BE2C (cell line): ENCODE measurements at regions not wholly inside any gene's neighbourhood (a gene's known extent, or its start where the extent isn't known, plus 50 kb on each side); places are given as distances from the start of the nearest gene placed in this dataset.

Source experiments
- DNase-seq: peaks from one replicate; pipeline ENCODE4 v3.0.0-alpha.2; 2020
- H3K27me3 ChIP-seq: fragments of 250-450 bp; sonication (Bioruptor Pico); 2 replicates; pipeline ENCODE4 v1.5.1; 2020; ENCODE audit warnings: mild to moderate bottlenecking
- H3K36me3 ChIP-seq: fragments of 250-450 bp; sonication (Bioruptor Pico); 2 replicates; pipeline ENCODE4 v1.5.1; 2020; ENCODE audit warnings: mild to moderate bottlenecking
- H3K4me1 ChIP-seq: fragments of 250-450 bp; sonication (Bioruptor Pico); 2 replicates; pipeline ENCODE4 v1.5.1; 2020
- H3K4me3 ChIP-seq: 2 replicates; pipeline ENCODE4 v1.5.1; 2011; ENCODE audit warnings: low read depth, low read length
- H3K9me3 ChIP-seq: fragments of 250-450 bp; sonication (Bioruptor Pico); 2 replicates; pipeline ENCODE4 v1.5.1; 2020
- TF ChIP-seq, protein P1 (sequence below): IDR thresholded peaks from 2 replicates; pipeline ENCODE4 v1.5.1; 2012; ENCODE audit warnings: mild to moderate bottlenecking, low read depth, low read length

DNA sequence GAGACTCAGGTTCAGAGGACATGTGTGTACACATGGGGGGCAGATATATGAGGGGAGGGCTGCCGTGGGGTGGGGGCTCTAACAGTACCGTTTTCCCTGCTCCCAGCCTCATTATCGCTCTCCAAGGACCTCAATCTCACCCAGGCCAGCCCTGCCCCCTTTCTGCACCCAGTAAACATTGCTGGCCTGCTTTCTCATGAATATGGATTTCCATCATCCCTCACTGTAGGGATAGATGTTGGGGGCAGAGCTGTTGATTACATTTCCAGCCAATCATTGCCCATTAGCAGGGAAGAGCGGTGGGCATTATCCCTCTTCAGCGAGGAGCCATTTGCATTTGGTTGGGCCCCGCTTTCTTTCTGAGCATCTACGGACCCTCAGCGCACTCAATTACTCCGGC lies 273.8 kb downstream of the RPS6KC1 start:
- Histone ChIP-seq H3K9me3 (no peaks in the 10 kb centered on the region), H3K4me3 (no peak overlapping the region), H3K27me3 (no peaks in the 10 kb centered on the region), H3K36me3 (no peaks in the 10 kb centered on the region), H3K4me1 (no peaks in the 10 kb centered on the region)
- no peak for DNase-seq
- TF ChIP-seq, protein P1, sequence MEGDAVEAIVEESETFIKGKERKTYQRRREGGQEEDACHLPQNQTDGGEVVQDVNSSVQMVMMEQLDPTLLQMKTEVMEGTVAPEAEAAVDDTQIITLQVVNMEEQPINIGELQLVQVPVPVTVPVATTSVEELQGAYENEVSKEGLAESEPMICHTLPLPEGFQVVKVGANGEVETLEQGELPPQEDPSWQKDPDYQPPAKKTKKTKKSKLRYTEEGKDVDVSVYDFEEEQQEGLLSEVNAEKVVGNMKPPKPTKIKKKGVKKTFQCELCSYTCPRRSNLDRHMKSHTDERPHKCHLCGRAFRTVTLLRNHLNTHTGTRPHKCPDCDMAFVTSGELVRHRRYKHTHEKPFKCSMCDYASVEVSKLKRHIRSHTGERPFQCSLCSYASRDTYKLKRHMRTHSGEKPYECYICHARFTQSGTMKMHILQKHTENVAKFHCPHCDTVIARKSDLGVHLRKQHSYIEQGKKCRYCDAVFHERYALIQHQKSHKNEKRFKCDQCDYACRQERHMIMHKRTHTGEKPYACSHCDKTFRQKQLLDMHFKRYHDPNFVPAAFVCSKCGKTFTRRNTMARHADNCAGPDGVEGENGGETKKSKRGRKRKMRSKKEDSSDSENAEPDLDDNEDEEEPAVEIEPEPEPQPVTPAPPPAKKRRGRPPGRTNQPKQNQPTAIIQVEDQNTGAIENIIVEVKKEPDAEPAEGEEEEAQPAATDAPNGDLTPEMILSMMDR: no peak

DNA sequence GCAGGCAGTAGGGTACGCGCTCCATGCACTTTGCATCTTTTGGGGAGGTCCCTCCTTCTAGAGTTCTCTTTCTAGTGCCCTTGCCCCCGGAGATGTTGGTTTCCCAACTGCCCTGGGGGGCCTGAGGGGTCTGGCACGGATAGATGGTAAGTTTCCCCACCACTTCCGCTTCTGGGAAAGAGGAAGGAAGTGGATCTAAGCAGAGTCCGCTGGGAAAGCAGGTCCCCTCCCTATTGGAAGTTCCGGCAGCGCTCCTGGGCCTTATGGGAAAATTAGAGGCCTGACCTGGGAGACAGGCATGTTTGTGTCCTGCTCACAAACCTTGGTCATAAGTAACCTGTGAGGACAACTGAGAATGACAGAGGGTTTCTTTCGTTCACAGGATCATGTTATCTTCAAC lies 274.4 kb downstream of the RPS6KC1 start:
- no peak overlapping the region for H3K4me3 ChIP-seq
- DNase-seq: no peak
- H3K4me1 ChIP-seq: no peaks in the 10 kb centered on the region
- no peaks in the 10 kb centered on the region for H3K9me3 ChIP-seq
- TF ChIP-seq, protein P1: no peak
- H3K27me3 ChIP-seq: no peaks in the 10 kb centered on the region
- no peaks in the 10 kb centered on the region for H3K36me3 ChIP-seq

DNA sequence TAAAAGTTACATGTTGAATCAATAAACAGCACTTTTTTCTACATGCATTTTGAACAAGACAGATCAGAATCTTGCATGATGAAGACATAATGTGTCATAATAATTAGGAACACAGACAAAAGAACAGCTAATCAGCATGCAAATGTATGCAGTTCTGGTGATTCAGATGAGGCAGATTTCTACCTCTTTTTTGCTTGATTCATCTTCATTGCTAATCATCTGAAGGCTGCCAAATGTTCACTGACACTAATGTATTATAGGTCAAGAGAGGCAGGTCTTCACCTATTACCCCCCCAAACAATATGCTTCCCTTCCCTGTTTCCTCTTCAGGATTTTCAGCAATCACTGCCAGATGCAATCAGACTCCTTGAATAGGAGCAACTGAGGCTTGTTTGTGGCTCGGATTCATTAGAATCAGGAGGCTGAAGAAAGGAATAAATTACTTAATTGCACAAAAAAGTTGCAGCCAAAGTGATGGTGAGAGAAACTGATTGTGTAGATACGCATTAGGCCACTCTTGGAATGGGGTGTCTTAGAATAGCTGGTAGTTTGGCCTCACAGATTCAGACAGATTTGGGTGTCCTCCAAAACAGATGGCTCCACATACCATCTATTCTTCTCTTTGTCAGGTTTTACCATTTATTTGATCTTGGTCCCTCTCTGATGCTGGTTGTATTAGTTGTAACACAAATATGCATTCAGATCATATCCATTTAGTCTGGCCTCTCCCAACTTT lies 275.4 kb downstream of the RPS6KC1 start:
- TF ChIP-seq, protein P1: no peak
- H3K36me3 ChIP-seq: no peaks in the 10 kb centered on the region
- H3K4me1 ChIP-seq: no peaks in the 10 kb centered on the region
- no peak overlapping the region for H3K4me3 ChIP-seq
- no peaks in the 10 kb centered on the region for H3K9me3 ChIP-seq
- no peaks in the 10 kb centered on the region for H3K27me3 ChIP-seq
- no peak for DNase-seq

DNA sequence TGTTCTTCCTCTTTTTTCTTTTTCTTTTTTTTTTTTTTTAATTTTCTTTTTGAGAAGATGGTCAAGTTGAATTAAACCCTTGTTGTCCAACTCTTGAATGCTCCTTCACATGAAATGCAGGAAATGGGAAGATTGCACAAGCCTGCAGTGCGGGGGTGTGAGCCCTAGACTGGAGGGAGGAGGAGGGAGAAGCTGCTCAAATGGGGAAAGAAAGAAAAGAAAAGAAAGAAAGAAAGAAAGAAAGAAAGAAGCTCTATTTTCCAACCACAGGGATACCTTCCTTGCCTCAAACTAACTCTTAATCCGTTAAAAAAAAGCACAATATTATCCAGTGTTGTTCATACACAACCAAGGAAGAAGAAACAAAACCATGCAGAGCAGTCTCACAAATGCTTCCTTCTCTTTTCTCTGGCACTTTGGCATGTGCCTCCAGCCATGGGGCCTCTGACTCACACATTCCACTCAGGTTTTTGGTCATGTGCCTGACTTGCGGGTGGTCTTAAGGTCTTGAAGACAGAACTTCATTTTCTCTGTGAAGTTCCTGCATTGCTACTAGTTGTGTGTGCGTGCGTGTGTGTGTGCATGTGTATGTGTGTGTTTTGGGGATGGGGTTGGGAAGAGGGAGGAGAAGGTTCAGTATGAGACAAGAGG lies 276.1 kb downstream of the RPS6KC1 start:
- Histone ChIP-seq H3K4me3 (no peak overlapping the region), H3K36me3 (no peaks in the 10 kb centered on the region), H3K27me3 (no peaks in the 10 kb centered on the region), H3K4me1 (no peaks in the 10 kb centered on the region), H3K9me3 (no peaks in the 10 kb centered on the region)
- TF ChIP-seq, protein P1: no peak
- DNase-seq: no peak

DNA sequence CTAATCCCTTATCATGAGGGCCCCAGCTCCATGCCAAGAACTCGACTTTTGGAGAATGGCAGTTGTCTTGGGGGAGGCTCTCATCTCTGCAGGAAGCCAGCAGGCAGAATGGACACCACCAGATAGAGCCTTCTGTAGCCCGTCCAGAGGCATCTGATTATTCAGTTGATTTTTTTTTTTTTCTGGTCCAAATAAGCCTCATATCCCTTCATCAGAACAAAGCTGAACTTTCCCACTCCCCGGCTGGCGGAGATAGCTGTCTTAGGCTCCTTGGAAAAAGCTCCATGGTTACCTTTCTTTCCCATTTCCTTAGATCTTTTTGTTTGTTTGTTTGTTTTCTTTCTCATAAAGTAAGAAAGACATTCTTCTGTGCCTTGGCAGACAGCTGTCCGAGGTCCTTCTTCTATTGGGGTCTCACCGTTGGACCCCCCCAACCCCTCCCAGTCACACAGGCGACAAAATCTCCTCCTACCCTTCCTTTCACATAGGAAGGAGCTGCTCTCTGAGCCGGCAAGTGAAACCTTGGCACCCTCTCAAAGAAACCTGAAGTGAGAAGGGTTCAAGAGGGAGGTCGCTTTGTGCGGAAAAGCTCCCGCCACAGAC lies 278.5 kb downstream of the RPS6KC1 start:
- DNase-seq: no peak
- H3K4me3 ChIP-seq: no peak overlapping the region
- H3K36me3 ChIP-seq: no peaks in the 10 kb centered on the region
- H3K27me3 ChIP-seq: no peaks in the 10 kb centered on the region
- no peaks in the 10 kb centered on the region for H3K9me3 ChIP-seq
- TF ChIP-seq, protein P1: no peak
- no peaks in the 10 kb centered on the region for H3K4me1 ChIP-seq

DNA sequence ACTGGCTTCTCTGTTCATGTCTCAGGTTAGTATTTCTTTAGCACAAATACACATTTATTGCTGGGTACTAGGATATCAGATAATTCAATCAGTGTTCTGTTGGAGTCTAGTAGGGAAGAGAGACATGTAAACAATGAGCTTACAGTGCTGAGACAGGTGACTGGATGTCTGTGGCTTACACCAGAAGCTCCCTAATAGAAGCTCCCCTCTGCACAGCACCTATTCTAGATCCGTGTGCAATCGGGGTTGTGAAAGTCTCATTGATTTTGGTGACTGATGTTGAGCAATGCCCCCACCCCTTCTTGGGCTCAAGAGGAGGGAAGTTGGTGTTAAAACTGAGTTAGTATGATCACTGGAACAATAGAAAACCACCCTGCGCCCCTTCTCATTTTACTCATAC lies 279.2 kb downstream of the RPS6KC1 start:
- H3K27me3 ChIP-seq: no peaks in the 10 kb centered on the region
- H3K4me3 ChIP-seq: no peak overlapping the region
- TF ChIP-seq, protein P1: no peak
- no peaks in the 10 kb centered on the region for H3K36me3 ChIP-seq
- no peaks in the 10 kb centered on the region for H3K9me3 ChIP-seq
- DNase-seq: no peak
- H3K4me1 ChIP-seq: no peaks in the 10 kb centered on the region
